ENCODE measurements at regions not wholly inside any gene's neighbourhood (a gene's known extent, or its start where the extent isn't known, plus 50 kb on each side); places are given as distances from the start of the nearest gene placed in this dataset.
"Not testable (repeated sequence)": the region's sequence is repeated elsewhere in the genome, so short reads cannot be mapped to it uniquely, and the experiment has no call there.

DNA sequence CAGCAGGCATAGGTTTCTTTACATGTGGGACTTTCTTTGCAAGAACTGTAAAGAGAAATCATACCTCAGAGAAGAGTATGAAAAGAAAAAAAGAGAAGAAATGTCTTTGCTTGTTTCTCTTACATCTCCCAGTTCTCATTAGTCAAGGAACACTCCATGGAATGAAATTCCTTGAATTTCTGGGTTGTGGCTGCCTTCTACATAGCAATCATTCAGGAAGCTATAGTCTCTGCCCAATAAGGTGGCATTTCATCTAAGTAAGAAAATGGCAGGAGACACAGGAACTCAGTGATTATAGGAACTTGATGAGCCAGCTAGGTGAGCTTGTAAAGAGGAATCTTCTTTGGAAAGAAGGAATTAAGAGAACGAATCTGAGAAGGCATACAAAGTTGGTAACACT lies 197.0 kb upstream of the FKBP1C start:
- DNase-seq (ENCODE audit: low spot score) = no peak

DNA sequence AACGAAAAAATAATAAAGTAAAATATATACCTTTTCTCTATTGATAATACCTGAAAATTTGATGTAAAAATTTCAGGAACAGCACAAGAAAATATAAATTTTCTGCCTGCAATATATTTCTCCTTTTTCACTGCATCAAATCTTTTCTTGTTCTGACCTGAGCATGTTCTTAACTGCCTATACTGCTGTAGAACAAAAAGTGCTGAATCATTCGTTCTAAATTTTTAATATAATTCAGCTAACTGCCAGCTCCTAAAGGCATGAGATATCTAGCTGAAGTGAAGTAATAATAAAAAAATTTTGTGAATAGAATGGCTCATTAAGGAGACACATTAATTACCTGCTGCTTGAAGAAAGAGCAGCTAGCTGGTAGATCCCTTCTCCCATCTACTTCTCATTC lies 188.6 kb upstream of the FKBP1C start:
- DNase-seq (ENCODE audit: low spot score) = no peak

DNA sequence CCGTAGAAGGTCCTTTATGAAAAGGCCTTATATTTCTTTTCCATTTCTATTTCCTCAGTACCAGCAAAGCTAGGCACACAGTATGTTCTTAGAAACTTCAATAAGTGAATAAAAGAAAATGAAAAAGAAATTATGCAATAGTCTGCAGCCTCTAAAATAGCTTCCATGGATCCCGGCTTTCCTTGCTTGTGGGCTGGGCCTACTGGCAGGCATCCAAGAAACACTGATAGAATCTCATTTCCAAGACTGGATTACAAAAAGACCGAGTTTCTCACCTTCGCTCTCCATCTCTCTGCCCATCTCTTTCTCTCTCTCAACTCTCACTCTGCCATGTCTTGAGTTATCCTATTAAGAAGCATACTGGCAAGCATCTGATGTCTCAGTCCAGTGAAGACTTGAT lies 187.5 kb upstream of the FKBP1C start:
- no peak for DNase-seq (ENCODE audit: low spot score)

DNA sequence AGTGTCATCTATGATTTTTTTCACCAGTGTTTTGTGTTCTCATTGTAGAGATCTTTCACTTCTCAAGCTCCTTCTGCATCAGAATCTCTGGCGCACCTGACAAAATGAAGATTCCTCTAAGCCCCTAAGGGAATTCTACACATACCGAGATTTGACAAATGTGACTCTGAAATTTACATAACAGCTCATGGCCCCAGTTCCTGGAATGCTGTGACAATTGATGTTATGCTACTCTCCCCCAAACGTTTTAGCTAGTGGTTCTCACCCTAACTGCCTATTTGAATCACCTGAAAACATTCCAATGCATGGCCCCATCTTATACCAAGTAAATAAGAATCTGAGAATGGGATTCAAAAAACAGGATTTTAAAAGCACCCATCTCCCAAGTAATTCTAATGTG lies 162.1 kb upstream of the FKBP1C start:
- no peak for DNase-seq (ENCODE audit: low spot score)

DNA sequence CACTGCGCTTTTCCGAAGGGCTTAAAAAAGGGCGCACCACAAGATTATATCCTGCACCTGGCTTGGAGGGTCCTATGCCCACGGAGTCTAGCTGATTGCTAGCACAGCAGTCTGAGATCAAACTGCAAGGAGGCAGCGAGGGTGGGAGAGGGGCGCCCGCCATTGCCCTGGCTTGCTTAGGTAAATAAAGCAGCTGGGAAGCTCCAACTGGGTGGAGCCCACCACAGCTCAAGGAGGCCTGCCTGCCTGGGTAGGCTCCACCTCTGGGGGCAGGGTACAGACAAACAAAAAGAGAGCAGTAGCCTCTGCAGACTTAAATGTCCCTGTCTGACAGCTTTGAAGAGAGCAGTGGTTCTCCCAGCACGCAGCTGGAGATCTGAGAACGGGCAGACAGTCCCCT lies 158.1 kb upstream of the FKBP1C start:
- not testable (repeated sequence) for DNase-seq (ENCODE audit: low spot score)

DNA sequence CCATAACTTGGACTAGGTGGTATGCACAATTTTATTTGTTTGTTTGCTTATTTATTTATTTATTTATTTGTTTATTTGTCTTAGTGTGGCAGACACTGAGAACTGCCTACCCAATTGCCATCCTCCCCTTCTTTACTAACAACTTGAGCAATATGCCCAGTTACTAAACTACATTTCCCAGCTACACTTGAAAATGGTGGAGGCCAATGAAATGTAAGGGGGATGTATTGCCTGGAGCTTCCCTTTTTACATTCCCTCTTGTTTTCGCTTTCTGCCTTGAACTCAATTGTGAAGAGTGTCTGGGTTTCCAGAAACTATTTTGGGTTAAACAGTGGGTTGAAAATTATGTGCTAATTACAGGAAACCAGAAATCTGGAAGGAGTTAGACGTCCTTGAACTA lies 152.7 kb upstream of the FKBP1C start:
- no peak for DNase-seq (ENCODE audit: low spot score)

DNA sequence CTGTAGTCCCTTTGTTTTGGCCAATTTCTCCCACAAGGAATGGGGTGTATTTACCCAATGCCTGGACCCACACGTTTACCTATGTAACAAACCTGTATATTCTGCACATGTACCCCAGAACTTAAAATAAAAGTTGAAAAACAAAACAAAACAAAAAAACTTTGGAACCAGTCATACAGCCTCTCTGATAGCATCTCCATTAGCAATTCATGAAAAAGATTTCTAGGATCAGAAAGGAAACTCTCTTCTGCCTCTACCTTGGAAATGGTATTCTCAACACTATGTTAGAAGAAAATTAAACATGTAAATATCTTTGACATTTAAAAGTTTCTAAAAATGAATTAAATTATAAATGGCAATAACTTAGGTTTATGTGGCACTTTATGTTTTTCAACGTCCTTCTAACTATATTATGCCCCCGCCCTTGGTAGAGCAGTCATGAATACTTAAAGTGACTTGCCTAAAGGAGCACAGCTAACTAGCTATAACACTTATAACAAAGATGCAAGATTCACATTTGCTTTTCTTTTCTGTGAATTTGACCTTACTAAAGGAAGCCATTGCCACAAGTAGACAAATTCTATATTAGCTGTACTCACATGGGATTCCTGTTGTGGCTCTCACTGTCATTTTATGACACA lies 147.5 kb upstream of the FKBP1C start:
- DNase-seq (ENCODE audit: low spot score) = no peak

DNA sequence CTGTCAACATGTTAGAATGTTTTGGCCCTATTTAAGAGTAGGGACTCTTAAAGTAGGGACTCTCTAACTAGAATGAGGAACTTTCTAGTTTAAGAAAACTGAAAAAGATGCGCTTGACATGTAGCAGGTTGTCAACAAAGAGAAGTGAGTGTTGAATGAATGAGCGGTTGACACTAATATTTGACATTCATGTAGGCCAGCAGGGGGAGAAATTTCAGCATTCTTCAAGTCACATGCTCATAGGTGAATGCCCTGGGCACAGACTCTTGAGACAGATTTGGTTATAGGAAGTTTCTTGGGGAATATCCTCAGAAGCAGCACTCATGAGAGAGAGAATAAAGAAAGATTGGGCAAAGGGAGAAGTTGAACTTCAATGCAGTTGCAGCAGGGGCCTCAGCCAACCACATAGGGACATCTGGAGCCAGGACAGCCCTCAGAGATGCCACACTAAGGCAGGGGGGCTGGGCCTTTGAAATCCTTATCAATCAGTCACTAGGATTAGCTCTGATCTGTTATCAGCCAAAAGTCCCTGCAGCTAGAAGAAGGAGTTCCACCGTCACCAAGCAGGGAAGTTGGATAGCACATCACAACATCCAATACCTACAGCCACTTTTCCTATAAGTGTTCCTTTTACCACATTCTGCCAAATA lies 145.1 kb upstream of the FKBP1C start:
- DNase-seq (ENCODE audit: low spot score) = peak; percentile 39

DNA sequence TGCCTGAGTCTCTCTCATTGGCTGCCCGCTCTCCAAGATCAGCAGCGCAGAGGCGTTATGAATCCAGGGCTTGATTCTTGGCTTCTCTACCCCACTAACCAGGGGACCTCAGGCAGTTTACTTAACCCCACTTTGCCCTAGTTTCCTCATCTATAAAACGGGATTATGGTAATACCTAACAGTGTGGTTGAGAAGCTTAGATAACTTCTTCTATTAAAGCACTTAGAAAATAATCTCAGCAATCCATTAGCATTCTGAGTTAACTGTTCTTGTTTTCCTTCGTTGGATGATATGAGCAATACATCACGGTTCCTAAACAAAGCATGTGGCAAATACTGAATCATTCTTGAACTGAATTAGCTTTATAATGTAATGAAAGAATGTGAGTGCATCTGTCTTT lies 116.3 kb upstream of the FKBP1C start:
- no peak for DNase-seq (ENCODE audit: low spot score)

DNA sequence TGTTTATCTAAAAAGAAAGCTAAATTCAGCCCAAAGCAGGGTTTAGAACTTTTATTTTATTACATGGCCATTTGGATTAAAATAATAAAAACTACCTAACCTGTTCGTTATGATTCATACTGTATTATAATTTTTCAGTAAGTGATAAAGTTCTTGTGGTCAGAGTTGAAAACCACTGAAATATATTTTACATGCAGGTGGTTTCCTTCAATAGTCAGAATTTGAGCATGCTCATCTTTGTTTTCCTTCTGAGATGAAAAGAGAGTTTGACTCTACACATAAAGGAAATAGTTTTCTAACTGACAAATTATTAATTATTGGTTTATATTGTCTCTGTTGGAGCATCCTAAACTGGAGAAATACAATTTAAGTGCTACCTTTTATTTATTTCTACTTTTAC lies 114.0 kb upstream of the FKBP1C start:
- no peak for DNase-seq (ENCODE audit: low spot score)

DNA sequence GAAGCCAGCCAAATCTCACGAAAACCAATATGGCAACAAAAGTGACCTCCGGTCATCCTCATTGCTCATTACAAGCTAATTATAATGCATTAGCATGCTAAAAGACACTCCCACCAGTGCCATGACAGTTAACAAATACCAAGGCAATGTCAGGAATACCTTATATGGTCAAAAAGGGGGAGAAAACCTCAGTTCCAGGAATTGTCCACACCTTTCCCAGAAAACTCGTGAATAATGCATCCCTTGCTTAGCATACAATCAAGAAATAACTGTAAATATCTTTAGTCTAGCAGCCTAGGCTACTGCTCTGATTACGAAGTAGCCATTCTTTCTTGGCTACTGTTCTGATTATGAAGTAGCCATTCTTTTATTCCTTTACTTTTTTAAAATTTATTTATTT lies 112.5 kb upstream of the FKBP1C start:
- no peak for DNase-seq (ENCODE audit: low spot score)

DNA sequence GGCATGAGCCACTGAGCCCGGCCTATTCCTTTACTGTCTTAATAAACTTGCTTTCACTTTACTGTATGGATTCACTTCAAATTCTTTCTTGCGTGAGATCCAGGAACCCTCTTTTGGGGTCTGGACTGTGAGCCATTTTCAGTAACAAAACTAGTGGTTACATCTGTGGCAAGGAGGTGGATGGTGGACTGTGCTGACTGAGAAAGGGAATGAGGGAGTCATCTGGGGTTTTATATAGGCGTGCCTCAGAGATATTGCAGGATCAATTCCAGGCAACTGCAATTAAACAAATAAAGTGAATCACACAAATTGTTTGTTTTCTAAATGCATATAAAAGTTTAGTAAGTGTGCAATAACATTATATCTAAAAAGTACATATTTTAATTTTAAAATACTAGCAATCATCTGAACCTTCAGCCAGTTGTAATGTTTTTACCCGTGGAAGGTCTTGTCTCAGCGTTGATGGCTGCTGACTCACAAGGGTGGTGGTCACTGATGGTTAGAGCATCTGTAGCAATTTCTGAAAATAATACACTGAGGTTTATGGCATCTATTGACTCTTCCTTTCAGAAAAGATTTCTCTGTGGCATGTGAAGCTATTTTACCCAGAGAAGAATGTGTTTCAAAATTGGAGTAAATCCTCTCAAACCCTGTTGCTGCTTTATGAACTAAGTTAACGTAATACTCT lies 111.4 kb upstream of the FKBP1C start:
- no peak for DNase-seq (ENCODE audit: low spot score)

DNA sequence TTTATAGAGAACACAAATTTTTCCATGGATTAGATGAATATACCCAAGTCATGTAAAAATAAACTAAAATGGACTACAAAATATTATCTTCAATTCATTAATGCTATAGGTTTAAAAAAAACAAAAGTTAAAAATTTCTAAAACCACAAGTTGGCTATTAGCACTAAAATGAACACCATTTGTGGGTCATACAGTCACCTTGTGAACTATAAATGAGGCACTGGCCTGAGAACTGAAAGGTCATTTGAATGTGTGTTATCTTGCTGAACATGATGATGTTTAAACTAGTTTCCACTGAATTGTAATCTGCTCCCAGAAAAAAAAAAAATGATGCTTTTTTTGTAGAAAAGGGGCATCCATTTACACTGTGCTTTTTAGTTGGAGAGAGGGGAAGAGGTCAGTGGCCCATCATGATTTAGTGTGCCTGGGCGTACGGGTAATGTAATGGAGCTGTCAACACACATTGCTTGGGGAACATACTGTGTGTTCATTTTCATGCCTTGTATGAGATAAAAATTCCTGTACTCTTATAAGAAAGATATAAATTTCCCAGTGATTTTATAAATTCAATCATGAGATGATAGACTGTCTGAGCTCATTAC lies 96.6 kb upstream of the FKBP1C start:
- no peak for DNase-seq (ENCODE audit: low spot score)

DNA sequence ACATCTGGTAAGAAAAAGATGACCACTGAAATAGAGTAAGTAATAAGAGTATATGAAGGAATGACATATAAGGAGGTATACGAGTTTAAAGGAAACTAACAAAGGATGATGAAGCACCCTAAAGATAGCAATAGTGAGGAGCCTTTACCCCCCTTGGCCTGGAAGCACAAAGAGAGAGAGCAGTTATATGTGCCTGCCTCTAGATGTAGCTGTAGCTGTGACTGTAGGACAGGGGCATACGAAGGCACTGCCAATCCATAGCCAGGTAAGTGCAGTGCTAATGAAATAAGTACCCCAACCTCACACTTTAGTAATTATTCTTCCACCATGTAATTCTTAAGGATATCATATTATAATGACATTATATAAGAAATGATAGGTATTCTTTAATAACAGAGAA lies 90.1 kb upstream of the FKBP1C start:
- DNase-seq (ENCODE audit: low spot score) = peak; percentile 55

DNA sequence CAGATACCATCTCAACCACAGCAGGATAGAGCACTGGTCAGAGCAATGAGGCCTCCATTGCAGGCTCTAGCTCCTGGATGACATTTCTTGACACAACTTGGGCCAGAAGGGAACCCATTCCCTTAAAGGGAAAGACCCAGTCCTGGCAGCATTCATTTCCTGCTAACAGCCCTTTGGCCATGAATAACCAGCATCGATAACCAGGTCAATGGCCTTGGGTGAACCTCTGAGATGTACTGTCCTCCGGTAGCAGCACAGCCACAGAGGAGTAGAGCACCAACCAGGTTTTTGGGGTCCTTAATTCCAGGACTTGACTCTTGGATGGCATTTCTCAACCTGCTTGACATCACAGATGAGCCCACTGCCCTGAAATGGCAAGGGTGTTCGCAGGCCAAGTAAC lies 71.2 kb upstream of the FKBP1C start:
- DNase-seq (ENCODE audit: low spot score) = no peak

DNA sequence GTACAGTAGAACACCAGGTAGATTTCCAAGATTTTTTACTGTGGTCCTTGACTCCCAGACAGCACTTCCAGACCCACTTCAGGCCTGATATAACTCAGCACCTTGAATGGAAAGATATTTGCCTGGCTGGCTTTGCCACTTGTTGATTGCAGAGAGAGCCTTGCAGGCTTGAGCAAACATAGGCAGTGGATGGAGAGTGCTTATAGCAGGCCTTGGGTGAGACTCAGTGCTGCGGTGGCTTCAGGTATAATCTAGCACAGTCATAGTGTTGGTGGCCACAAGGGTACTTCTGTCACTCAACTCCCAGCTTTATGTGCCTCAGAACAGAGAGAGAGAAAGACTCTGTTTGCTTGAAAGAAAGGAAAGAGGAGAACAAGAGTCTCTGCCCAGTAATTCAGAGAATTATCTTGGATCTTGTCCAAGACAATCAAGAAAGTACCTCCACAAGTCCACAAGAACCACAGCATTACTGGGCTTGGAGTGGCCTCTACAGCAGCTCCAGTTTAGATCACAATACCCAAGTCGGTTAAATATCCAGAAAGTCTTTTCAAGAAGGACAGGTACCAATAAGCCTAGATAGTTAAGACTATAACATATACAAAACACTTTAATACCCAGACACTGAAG lies 70.5 kb upstream of the FKBP1C start:
- no peak for DNase-seq (ENCODE audit: low spot score)

DNA sequence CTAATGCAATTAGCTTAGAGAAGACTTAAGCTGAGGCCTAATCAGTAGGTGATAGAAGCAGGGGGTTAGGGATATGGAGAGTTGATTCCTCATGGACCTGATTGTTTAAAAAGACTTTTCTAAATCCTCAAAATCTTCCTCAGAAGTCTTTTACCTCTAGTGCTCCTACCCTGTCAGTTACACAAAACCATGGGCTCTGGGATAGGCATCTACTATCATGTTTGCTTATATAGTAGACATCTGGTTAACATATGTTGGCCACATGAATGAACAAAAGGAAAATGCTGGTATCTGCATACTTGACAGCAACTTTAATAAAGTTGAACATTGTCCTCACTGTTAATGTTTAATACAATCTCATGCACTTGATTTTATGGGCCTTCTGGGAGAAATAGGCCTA lies 61.5 kb upstream of the FKBP1C start:
- DNase-seq (ENCODE audit: low spot score) = no peak

DNA sequence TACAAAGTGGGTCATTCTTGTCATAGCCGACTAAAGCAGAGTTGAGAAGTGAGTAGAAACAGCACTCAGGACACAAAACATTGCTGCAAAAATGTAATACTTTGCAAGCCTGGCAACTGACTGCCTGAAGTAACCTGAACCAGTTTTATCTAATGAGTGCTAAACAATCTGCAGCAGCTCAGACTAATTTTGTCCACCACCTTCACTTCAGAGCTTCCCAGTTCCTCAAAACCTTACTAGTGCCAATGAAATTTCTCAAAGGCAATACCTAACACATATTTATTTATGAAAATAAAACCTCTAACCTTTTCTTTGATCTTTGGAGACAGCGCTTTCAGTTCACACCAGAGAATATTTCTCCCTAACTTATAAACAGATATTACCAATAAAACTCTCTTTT lies 56.7 kb upstream of the FKBP1C start:
- DNase-seq (ENCODE audit: low spot score) = no peak

Data from D341Med (cell line).